HCT116 (cell line): ENCODE measurements at regions not wholly inside any gene's neighbourhood (a gene's known extent, or its start where the extent isn't known, plus 50 kb on each side); places are given as distances from the start of the nearest gene placed in this dataset.

Source experiments
- ATAC-seq: fragments of 200-7000 bp; cut with Tn5 transposase; 2 replicates; pipeline ENCODE4 v1.9.1; 2020; ENCODE audit warnings: mild to moderate bottlenecking, moderate library complexity
- BruUV-seq: library from RNA; stranded (reverse); fragments of 400-500 nt; replicated peaks from 2 replicates; lab custom pipeline; 2021; lab: Mats Ljungman, UMichigan
- CTCF ChIA-PET: fragments of 300-600 bp; sonication (Branson Sonifier 250); formaldehyde crosslinking; loops from one replicate; lab custom pipeline; 2021; ENCODE audit warnings: antibody characterized with exemption; lab: Charles Lee
- POLR2A ChIA-PET: fragments of 300-600, 350-600 bp; sonication (Branson Sonifier 250); formaldehyde crosslinking; loops from one replicate; lab custom pipeline; 2021; ENCODE audit warnings: antibody characterized with exemption; lab: Charles Lee
- RAD21 ChIA-PET, 2 experiments: fragments of 300-600 bp; sonication (Branson Sonifier 250); formaldehyde crosslinking; loops; one replicate each; lab custom pipeline; 2023; ENCODE audit warnings: low total read pairs in 2 of 2; ENCODE audit not compliant: uncharacterized antibody in 2 of 2, unreplicated experiment in 2 of 2, low non-redundant PET in 1 of 2; lab: Charles Lee
- DNase-seq: peaks from one replicate; pipeline ENCODE4 v3.0.0-alpha.2; 2010; ENCODE audit warnings: low read depth, low spot score
- H2AFZ ChIP-seq: fragments of 200-600 bp; shearing (Covaris generic), sonication (generic); 2 replicates; pipeline ENCODE4 v1.6.1; 2017; ENCODE audit warnings: low read depth, mixed run types, mixed read lengths, antibody characterized with exemption, low read length; ENCODE audit not compliant: poor library complexity, severe bottlenecking
- H3K27ac ChIP-seq: 2 replicates; pipeline ENCODE4 v1.5.1; 2012; ENCODE audit warnings: low read depth, low read length
- H3K27me3 ChIP-seq: fragments of 200-600 bp; sonication (generic); 2 replicates; pipeline ENCODE4 v1.6.1; 2016; ENCODE audit warnings: mixed run types, low read length, mixed read lengths; ENCODE audit not compliant: insufficient read depth
- H3K36me3 ChIP-seq, 2 experiments: fragments of 200-500 bp in 1 of 2; fragments of 200-600 bp in 1 of 2; sonication (Bioruptor generic) in 1 of 2; sonication (generic) in 1 of 2; 2 replicates each; pipeline versions ENCODE4 v1.5.1 to v1.6.1; 2014 to 2016; ENCODE audit warnings: low read length in 2 of 2, inconsistent platforms in 1 of 2, mixed read lengths in 1 of 2, mixed run types in 1 of 2; ENCODE audit not compliant: insufficient read depth in 2 of 2, control insufficient read depth in 1 of 2
- H3K4me1 ChIP-seq, 2 experiments: fragments of 200-600 bp in 1 of 2; sonication (generic) in 1 of 2; 2 replicates each; pipeline versions ENCODE4 v1.5.1 to v1.6.1; 2012 to 2017; ENCODE audit warnings: low read length in 2 of 2, inconsistent platforms in 1 of 2, mild to moderate bottlenecking in 1 of 2, mixed read lengths in 1 of 2, mixed run types in 1 of 2, moderate library complexity in 1 of 2; ENCODE audit not compliant: insufficient read depth in 2 of 2, control insufficient read depth in 1 of 2
- H3K4me2 ChIP-seq: fragments of 200-600 bp; sonication (generic); 2 replicates; pipeline ENCODE4 v1.6.1; 2017; ENCODE audit warnings: mixed run types, low read length, mixed read lengths
- H3K4me3 ChIP-seq, 2 experiments: fragments of 200-600 bp in 1 of 2; sonication (generic) in 1 of 2; replicated peaks in 1 of 2; 2 replicates each; pipeline ENCODE4 v1.5.1; 2011 to 2016; ENCODE audit warnings: low read length in 2 of 2, control low read depth in 1 of 2, low read depth in 1 of 2, mild to moderate bottlenecking in 1 of 2, mixed read lengths in 1 of 2, mixed run types in 1 of 2
- H3K79me2 ChIP-seq: fragments of 200-600 bp; sonication (generic); 2 replicates; pipeline ENCODE4 v1.6.1; 2017; ENCODE audit warnings: mild to moderate bottlenecking, mixed run types, low read length, moderate library complexity, mixed read lengths; ENCODE audit not compliant: insufficient read depth
- H3K9ac ChIP-seq: fragments of 200-600 bp; sonication (generic); 2 replicates; pipeline ENCODE4 v1.6.1; 2016; ENCODE audit warnings: low read length, mixed read lengths
- H3K9me2 ChIP-seq: fragments of 200-600 bp; sonication (generic), shearing (Covaris generic); 2 replicates; pipeline ENCODE4 v1.6.1; 2017; ENCODE audit warnings: mixed run types, mild to moderate bottlenecking, moderate library complexity; ENCODE audit not compliant: insufficient read depth
- H3K9me3 ChIP-seq, 2 experiments: fragments of 200-500 bp in 1 of 2; fragments of 200-600 bp in 1 of 2; sonication (Bioruptor generic) in 1 of 2; sonication (generic) in 1 of 2; 2 replicates each; pipeline ENCODE4 v1.6.1; 2014 to 2017; ENCODE audit warnings: low read length in 2 of 2, mixed read lengths in 2 of 2, inconsistent platforms in 1 of 2, low read depth in 1 of 2, mild to moderate bottlenecking in 1 of 2, mixed run types in 1 of 2, moderate library complexity in 1 of 2; ENCODE audit not compliant: control insufficient read depth in 1 of 2, insufficient read depth in 1 of 2
- H4K20me1 ChIP-seq: fragments of 200-600 bp; sonication (generic), shearing (Covaris generic); 2 replicates; pipeline ENCODE4 v1.6.1; 2017; ENCODE audit warnings: mixed run types, mild to moderate bottlenecking, moderate library complexity; ENCODE audit not compliant: insufficient read depth
- EGR1 ChIP-seq: IDR thresholded peaks from 2 replicates; pipeline ENCODE4 v1.6.1; 2012; ENCODE audit warnings: low read depth
- EZH2phosphoT487 ChIP-seq: fragments of 200-600 bp; IDR thresholded peaks from 2 replicates; pipeline ENCODE4 v1.6.1; 2018; ENCODE audit warnings: antibody characterized with exemption, borderline replicate concordance
- FOSL1 ChIP-seq: IDR thresholded peaks from 2 replicates; pipeline ENCODE4 v1.6.1; 2012; ENCODE audit warnings: low read depth
- JUND ChIP-seq: IDR thresholded peaks from 2 replicates; pipeline ENCODE4 v1.6.1; 2012
- POLR2A ChIP-seq: IDR thresholded peaks from 2 replicates; pipeline ENCODE4 v1.7.0; 2011; ENCODE audit warnings: borderline replicate concordance; ENCODE audit not compliant: insufficient read depth, insufficient read length; ENCODE audit errors: extremely low read depth
- POLR2AphosphoS5 ChIP-seq: IDR thresholded peaks from 2 replicates; pipeline ENCODE4 v1.6.1; 2011; ENCODE audit warnings: mild to moderate bottlenecking, low read depth, low read length, moderate library complexity
- RAD21 ChIP-seq: IDR thresholded peaks from 2 replicates; pipeline ENCODE4 v1.6.1; 2012; ENCODE audit warnings: low read depth, mild to moderate bottlenecking
- SP1 ChIP-seq: IDR thresholded peaks from 2 replicates; pipeline ENCODE4 v1.6.1; 2012; ENCODE audit warnings: low read depth
- SRF ChIP-seq: IDR thresholded peaks from 2 replicates; pipeline ENCODE4 v1.6.1; 2012; ENCODE audit warnings: low read depth
- TCF7L2 ChIP-seq: IDR thresholded peaks from 2 replicates; pipeline ENCODE4 v1.7.0; 2011; ENCODE audit warnings: borderline replicate concordance, inconsistent platforms; ENCODE audit not compliant: insufficient read depth, insufficient read length; ENCODE audit errors: extremely low read depth
- YY1 ChIP-seq: IDR thresholded peaks from 2 replicates; pipeline ENCODE4 v1.6.1; 2011; ENCODE audit warnings: low read length, low read depth, moderate library complexity, mild to moderate bottlenecking; ENCODE audit not compliant: insufficient replicate concordance; ENCODE audit errors: extremely low read depth
- ZFX ChIP-seq: fragments of 450-650 bp; IDR thresholded peaks from 2 replicates; pipeline ENCODE4 v1.6.1; 2017
- intact Hi-C: fragments of 100-400 bp; cut with micrococcal nuclease; formaldehyde crosslinking; loops from 2 replicates; pipeline ENCODE4 v1.10.0; 2022
- TF ChIP-seq, protein P1 (sequence below): IDR thresholded peaks from 2 replicates; pipeline ENCODE4 v1.6.1; 2012; ENCODE audit warnings: low read depth
- TF ChIP-seq, protein P2 (sequence below): IDR thresholded peaks from 2 replicates; pipeline ENCODE4 v1.6.1; 2012
- TF ChIP-seq, protein P3 (sequence below): IDR thresholded peaks from 2 replicates; pipeline ENCODE4 v1.6.1; 2011; ENCODE audit warnings: mild to moderate bottlenecking, low read length, moderate library complexity; ENCODE audit not compliant: insufficient replicate concordance; ENCODE audit errors: extremely low read depth

DNA sequence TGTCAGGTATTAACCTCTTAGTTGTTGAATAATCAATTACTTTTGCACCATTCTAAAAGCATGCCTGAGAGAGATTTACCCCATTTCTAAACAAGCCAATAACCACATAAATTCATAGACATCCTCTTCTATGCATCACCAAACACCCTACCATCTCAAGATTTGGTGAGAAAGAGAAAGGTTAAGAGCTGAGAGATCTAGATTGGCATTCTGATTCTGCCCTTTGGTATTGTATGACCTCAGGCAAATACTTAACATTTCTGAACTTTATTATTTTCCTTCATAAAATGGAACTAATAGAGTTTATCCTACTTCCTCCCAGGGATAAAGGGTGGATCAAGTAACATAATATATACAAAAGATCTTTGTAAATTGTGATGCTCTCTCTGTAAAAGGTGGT is 146.5 kb upstream of the MME start:
- TF ChIP-seq RAD21: no peak
- TF ChIP-seq, all 23 proteins: peak for 0
- RAD21 ChIA-PET: no interaction called here
- Histone ChIP-seq H2AFZ (no peak overlapping the region), H3K79me2 (no peaks in the 10 kb centered on the region), H3K9ac (no peak overlapping the region), H3K27me3 (no peaks in the 10 kb centered on the region), H3K27ac (no peak overlapping the region), H3K36me3 (no peaks in the 10 kb centered on the region), H3K4me1 (no peaks in the 10 kb centered on the region), H3K9me3 (no peaks in the 10 kb centered on the region), H3K9me2 (no peaks in the 10 kb centered on the region), H3K4me2 (no peak overlapping the region), H4K20me1 (no peaks in the 10 kb centered on the region), H3K4me3 (no peak overlapping the region)
- CTCF ChIA-PET: no interaction called here
- no peak for DNase-seq
- BruUV-seq: no TSS peak
- intact Hi-C loops: no loop called here
- POLR2A ChIA-PET: no interaction called here
- ATAC-seq: no peak

DNA sequence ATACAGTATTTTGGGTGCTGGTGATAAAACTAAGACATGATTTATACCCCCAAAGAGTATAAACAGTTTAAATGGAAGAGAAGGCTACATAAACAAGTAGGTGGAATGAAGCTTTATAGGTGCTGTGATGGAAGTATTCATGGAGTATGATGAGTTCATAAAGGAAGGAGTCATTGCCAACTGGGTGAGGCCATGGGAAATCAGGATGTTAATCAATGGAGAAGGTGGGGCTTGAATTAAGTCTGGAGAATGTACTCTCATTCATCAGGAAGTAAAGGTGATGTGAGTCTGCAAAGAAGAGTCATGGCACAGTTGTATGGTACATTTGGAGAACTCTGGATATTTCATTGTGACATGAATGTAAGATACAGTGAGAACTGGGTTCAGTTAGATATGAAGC is 147.5 kb upstream of the MME start:
- Histone ChIP-seq H3K27me3 (no peaks in the 10 kb centered on the region), H3K27ac (no peak overlapping the region), H2AFZ (no peak overlapping the region), H3K9me2 (no peaks in the 10 kb centered on the region), H3K36me3 (no peaks in the 10 kb centered on the region), H3K4me1 (no peaks in the 10 kb centered on the region), H3K4me3 (no peak overlapping the region), H4K20me1 (no peaks in the 10 kb centered on the region), H3K79me2 (no peaks in the 10 kb centered on the region), H3K4me2 (no peak overlapping the region), H3K9ac (no peak overlapping the region), H3K9me3 (no peaks in the 10 kb centered on the region)
- RAD21 ChIA-PET: no interaction called here
- CTCF ChIA-PET: no interaction called here
- DNase-seq (no peak), ATAC-seq (no peak)
- intact Hi-C loops: no loop called here
- BruUV-seq: no TSS peak
- TF ChIP-seq EGR1 (no peak), SP1 (no peak), POLR2A (no peak), SRF (no peak), TCF7L2 (no peak), FOSL1 (no peak), ZFX (no peak), RAD21 (no peak), YY1 (no peak), EZH2phosphoT487 (no peak), JUND (no peak), POLR2AphosphoS5 (no peak)
- TF ChIP-seq, protein P1, sequence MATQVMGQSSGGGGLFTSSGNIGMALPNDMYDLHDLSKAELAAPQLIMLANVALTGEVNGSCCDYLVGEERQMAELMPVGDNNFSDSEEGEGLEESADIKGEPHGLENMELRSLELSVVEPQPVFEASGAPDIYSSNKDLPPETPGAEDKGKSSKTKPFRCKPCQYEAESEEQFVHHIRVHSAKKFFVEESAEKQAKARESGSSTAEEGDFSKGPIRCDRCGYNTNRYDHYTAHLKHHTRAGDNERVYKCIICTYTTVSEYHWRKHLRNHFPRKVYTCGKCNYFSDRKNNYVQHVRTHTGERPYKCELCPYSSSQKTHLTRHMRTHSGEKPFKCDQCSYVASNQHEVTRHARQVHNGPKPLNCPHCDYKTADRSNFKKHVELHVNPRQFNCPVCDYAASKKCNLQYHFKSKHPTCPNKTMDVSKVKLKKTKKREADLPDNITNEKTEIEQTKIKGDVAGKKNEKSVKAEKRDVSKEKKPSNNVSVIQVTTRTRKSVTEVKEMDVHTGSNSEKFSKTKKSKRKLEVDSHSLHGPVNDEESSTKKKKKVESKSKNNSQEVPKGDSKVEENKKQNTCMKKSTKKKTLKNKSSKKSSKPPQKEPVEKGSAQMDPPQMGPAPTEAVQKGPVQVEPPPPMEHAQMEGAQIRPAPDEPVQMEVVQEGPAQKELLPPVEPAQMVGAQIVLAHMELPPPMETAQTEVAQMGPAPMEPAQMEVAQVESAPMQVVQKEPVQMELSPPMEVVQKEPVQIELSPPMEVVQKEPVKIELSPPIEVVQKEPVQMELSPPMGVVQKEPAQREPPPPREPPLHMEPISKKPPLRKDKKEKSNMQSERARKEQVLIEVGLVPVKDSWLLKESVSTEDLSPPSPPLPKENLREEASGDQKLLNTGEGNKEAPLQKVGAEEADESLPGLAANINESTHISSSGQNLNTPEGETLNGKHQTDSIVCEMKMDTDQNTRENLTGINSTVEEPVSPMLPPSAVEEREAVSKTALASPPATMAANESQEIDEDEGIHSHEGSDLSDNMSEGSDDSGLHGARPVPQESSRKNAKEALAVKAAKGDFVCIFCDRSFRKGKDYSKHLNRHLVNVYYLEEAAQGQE: no peak
- TF ChIP-seq, protein P2, sequence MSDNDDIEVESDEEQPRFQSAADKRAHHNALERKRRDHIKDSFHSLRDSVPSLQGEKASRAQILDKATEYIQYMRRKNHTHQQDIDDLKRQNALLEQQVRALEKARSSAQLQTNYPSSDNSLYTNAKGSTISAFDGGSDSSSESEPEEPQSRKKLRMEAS: no peak
- TF ChIP-seq, protein P3, sequence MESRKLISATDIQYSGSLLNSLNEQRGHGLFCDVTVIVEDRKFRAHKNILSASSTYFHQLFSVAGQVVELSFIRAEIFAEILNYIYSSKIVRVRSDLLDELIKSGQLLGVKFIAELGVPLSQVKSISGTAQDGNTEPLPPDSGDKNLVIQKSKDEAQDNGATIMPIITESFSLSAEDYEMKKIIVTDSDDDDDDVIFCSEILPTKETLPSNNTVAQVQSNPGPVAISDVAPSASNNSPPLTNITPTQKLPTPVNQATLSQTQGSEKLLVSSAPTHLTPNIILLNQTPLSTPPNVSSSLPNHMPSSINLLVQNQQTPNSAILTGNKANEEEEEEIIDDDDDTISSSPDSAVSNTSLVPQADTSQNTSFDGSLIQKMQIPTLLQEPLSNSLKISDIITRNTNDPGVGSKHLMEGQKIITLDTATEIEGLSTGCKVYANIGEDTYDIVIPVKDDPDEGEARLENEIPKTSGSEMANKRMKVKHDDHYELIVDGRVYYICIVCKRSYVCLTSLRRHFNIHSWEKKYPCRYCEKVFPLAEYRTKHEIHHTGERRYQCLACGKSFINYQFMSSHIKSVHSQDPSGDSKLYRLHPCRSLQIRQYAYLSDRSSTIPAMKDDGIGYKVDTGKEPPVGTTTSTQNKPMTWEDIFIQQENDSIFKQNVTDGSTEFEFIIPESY: no peak
- POLR2A ChIA-PET: no interaction called here
